ENCODE measurements at regions not wholly inside any gene's neighbourhood (a gene's known extent, or its start where the extent isn't known, plus 50 kb on each side); places are given as distances from the start of the nearest gene placed in this dataset.

- Histone ChIP-seq H3K27me3 (replicated peaks in 1 of 2; ENCODE audit: control insufficient read depth in 2 of 2, insufficient read depth in 2 of 2, low read length in 1 of 2) (no peaks in the 10 kb centered on the region), H3K36me3 (ENCODE audit: control insufficient read depth in 2 of 2, insufficient read depth in 2 of 2, low read length in 1 of 2) (no peaks in the 10 kb centered on the region), H4K20me1 (ENCODE audit: control insufficient read depth, insufficient read depth) (no peaks in the 10 kb centered on the region), H3K79me2 (ENCODE audit: control insufficient read depth, insufficient read depth, low read length) (no peaks in the 10 kb centered on the region), H3K27ac (ENCODE audit: control insufficient read depth, insufficient read depth) (no peak overlapping the region), H3K9me3 (replicated peaks; ENCODE audit: control insufficient read depth, insufficient read depth, low read length) (no peaks in the 10 kb centered on the region), H2AFZ (ENCODE audit: control insufficient read depth, low read depth, low read length) (no peak overlapping the region), H3K9ac (ENCODE audit: control insufficient read depth, insufficient read depth, low read length) (no peak overlapping the region), H3K4me3 (no peak overlapping the region), H3K4me2 (ENCODE audit: control insufficient read depth, insufficient read depth) (no peak overlapping the region), H3K4me1 (ENCODE audit: control insufficient read depth, insufficient read depth, low read length) (no peaks in the 10 kb centered on the region)
- ChIA-PET POLR2A (no interaction called here), RAD21 (ENCODE audit: unreplicated experiment) (no interaction called here), SMC1A (ENCODE audit: uncharacterized antibody, unreplicated experiment) (interaction anchor here (0.8 kb wide), 1 partner anchor 10 kb away, joined by 3 read pairs; no protein-coding TSS in a partner anchor), CTCF (interaction anchor here (1.2 kb wide), 1 partner anchor 275 kb away, joined by 3 read pairs; no protein-coding TSS in a partner anchor)
- intact Hi-C loops (cut with micrococcal nuclease; ENCODE audit: unreplicated experiment), result no loop called here
- no TSS peak for BruUV-seq (replicated peaks)
- WGBS (ENCODE audit: insufficient coverage, insufficient replicate concordance, low lambda C conversion rate, missing lambda C conversion rate), result 1% methylated on average over 3 of the region's 3 CpGs
- in situ Hi-C loops (cut with MboI), result no loop called here
- no peak for ATAC-seq
- TF ChIP-seq EZH2 (IDR thresholded peaks at IDR 0.05; ENCODE audit: borderline replicate concordance, control insufficient read depth, low read depth, low read length) (no peak), BCL3 (IDR thresholded peaks at IDR 0.05; ENCODE audit: borderline replicate concordance, insufficient read depth, low read depth, low read length, poor library complexity, severe bottlenecking) (no peak), POU2F2 (IDR thresholded peaks at IDR 0.05; ENCODE audit: borderline replicate concordance, low read depth, low read length) (no peak), MLLT1 (IDR thresholded peaks at IDR 0.05) (no peak), RAD51 (IDR thresholded peaks at IDR 0.05) (no peak), USF1 (IDR thresholded peaks at IDR 0.05; ENCODE audit: borderline replicate concordance, extremely low read length, insufficient read depth, low read depth, low read length) (no peak), SMC3 (IDR thresholded peaks at IDR 0.05; ENCODE audit: borderline replicate concordance, low read length) (no peak), CBX5 (IDR thresholded peaks at IDR 0.05; ENCODE audit: low read depth) (no peak), IRF5 (IDR thresholded peaks at IDR 0.05; ENCODE audit: borderline replicate concordance) (no peak), RAD21 (IDR thresholded peaks at IDR 0.05; ENCODE audit: insufficient read depth, low read depth, low read length) (no peak), USF2 (IDR thresholded peaks at IDR 0.05; ENCODE audit: borderline replicate concordance, low read depth, low read length) (no peak), ZNF274 (IDR thresholded peaks at IDR 0.05; ENCODE audit: insufficient read depth, insufficient read length) (no peak), PAX8 (IDR thresholded peaks at IDR 0.05) (no peak), WRNIP1 (IDR thresholded peaks at IDR 0.05; ENCODE audit: borderline replicate concordance, low read depth, low read length) (no peak)
- no peak for DNase-seq (ENCODE audit: low read depth, low spot score)
- FAIRE-seq, result no peak
Observed at GRCh38 chr13:75090872-75091615, 390.9 kb downstream of the TBC1D4 start.
